ENCODE measurements at regions not wholly inside any gene's neighbourhood (a gene's known extent, or its start where the extent isn't known, plus 50 kb on each side); places are given as distances from the start of the nearest gene placed in this dataset.

- Histone ChIP-seq H3K4me2 (ENCODE audit: low read length) (no peak overlapping the region), H3K27ac (ENCODE audit: low read depth, low read length) (no peak overlapping the region), H3K4me1 (ENCODE audit: control insufficient read depth, low read length) (peaks cover 8% of the 10 kb centered on the region), H3K9me2 (replicated peaks; ENCODE audit: control insufficient read depth, low read length) (no peaks in the 10 kb centered on the region), H3K4me3 (ENCODE audit: low read length) (no peak overlapping the region), H3K9me3 (ENCODE audit: control insufficient read depth, insufficient read depth, low read length) (no peaks in the 10 kb centered on the region), H3K36me3 (ENCODE audit: control insufficient read depth, low read length) (no peaks in the 10 kb centered on the region), H3K79me2 (ENCODE audit: control insufficient read depth, low read length) (no peaks in the 10 kb centered on the region), H3F3A (ENCODE audit: control insufficient read depth, insufficient read depth) (no peaks in the 10 kb centered on the region), H3K27me3 (ENCODE audit: control insufficient read depth, low read length) (peaks cover 4% of the 10 kb centered on the region; the same call in 1 of the 2 replicates), H4K20me1 (ENCODE audit: control insufficient read depth, insufficient read depth, low read depth, low read length) (no peaks in the 10 kb centered on the region)
- TF ChIP-seq CTCF (IDR thresholded peaks at IDR 0.05; ENCODE audit: low read depth, low read length, poor library complexity, severe bottlenecking) (no peak), EZH2phosphoT487 (IDR thresholded peaks at IDR 0.05; ENCODE audit: borderline replicate concordance, low read length) (no peak)
Measured at GRCh38 chr9:38281917-38282316, 110.6 kb upstream of the ALDH1B1 start.

- no peak overlapping the region for H3K4me3 ChIP-seq (ENCODE audit: low read length)
- peaks cover 4% of the 10 kb centered on the region; the same call in 1 of the 2 replicates for H3K27me3 ChIP-seq (ENCODE audit: control insufficient read depth, low read length)
- no peaks in the 10 kb centered on the region for H3K9me2 ChIP-seq (replicated peaks; ENCODE audit: control insufficient read depth, low read length)
- TF ChIP-seq CTCF (IDR thresholded peaks at IDR 0.05; ENCODE audit: low read depth, low read length, poor library complexity, severe bottlenecking) (no peak), EZH2phosphoT487 (IDR thresholded peaks at IDR 0.05; ENCODE audit: borderline replicate concordance, low read length) (no peak)
- H3K9me3 ChIP-seq (ENCODE audit: control insufficient read depth, insufficient read depth, low read length), result no peaks in the 10 kb centered on the region
- no peaks in the 10 kb centered on the region for H3F3A ChIP-seq (ENCODE audit: control insufficient read depth, insufficient read depth)
- H3K4me1 ChIP-seq (ENCODE audit: control insufficient read depth, low read length), result peaks cover 8% of the 10 kb centered on the region
- no peak overlapping the region for H3K27ac ChIP-seq (ENCODE audit: low read depth, low read length)
- H3K36me3 ChIP-seq (ENCODE audit: control insufficient read depth, low read length), result no peaks in the 10 kb centered on the region
- no peaks in the 10 kb centered on the region for H4K20me1 ChIP-seq (ENCODE audit: control insufficient read depth, insufficient read depth, low read depth, low read length)
- H3K4me2 ChIP-seq (ENCODE audit: low read length), result no peak overlapping the region
- H3K79me2 ChIP-seq (ENCODE audit: control insufficient read depth, low read length), result no peaks in the 10 kb centered on the region
Measured at GRCh38 chr9:38281196-38281595, 111.3 kb upstream of the ALDH1B1 start.

GRCh38 chr9:38280251-38280800 is 112.2 kb upstream of the ALDH1B1 start:
- Histone ChIP-seq H3F3A (ENCODE audit: control insufficient read depth, insufficient read depth) (no peaks in the 10 kb centered on the region), H3K79me2 (ENCODE audit: control insufficient read depth, low read length) (no peaks in the 10 kb centered on the region)
- TF ChIP-seq EZH2phosphoT487 (IDR thresholded peaks at IDR 0.05; ENCODE audit: borderline replicate concordance, low read length), result no peak
- no peak for TF ChIP-seq CTCF (IDR thresholded peaks at IDR 0.05; ENCODE audit: low read depth, low read length, poor library complexity, severe bottlenecking)

More at GRCh38 chr9:38280251-38280800, 112.2 kb upstream of the ALDH1B1 start:
- Histone ChIP-seq H3K27me3 (ENCODE audit: control insufficient read depth, low read length) (peaks cover 3% of the 10 kb centered on the region; the same call in 1 of the 2 replicates), H3K36me3 (ENCODE audit: control insufficient read depth, low read length) (no peaks in the 10 kb centered on the region), H3K4me2 (ENCODE audit: low read length) (no peak overlapping the region), H3K4me3 (ENCODE audit: low read length) (no peak overlapping the region), H4K20me1 (ENCODE audit: control insufficient read depth, insufficient read depth, low read depth, low read length) (no peaks in the 10 kb centered on the region), H3K27ac (ENCODE audit: low read depth, low read length) (no peak overlapping the region), H3K4me1 (ENCODE audit: control insufficient read depth, low read length) (peaks cover 8% of the 10 kb centered on the region), H3K9me3 (ENCODE audit: control insufficient read depth, insufficient read depth, low read length) (no peaks in the 10 kb centered on the region), H3K9me2 (replicated peaks; ENCODE audit: control insufficient read depth, low read length) (no peaks in the 10 kb centered on the region)
